D341Med (cell line): ENCODE measurements at regions not wholly inside any gene's neighbourhood (a gene's known extent, or its start where the extent isn't known, plus 50 kb on each side); places are given as distances from the start of the nearest gene placed in this dataset.
"Not testable (repeated sequence)": the region's sequence is repeated elsewhere in the genome, so short reads cannot be mapped to it uniquely, and the experiment has no call there.

ENCODE experiments used
- DNase-seq: peaks from one replicate; pipeline ENCODE4 v3.0.0; 2012; ENCODE audit warnings: low spot score

DNA sequence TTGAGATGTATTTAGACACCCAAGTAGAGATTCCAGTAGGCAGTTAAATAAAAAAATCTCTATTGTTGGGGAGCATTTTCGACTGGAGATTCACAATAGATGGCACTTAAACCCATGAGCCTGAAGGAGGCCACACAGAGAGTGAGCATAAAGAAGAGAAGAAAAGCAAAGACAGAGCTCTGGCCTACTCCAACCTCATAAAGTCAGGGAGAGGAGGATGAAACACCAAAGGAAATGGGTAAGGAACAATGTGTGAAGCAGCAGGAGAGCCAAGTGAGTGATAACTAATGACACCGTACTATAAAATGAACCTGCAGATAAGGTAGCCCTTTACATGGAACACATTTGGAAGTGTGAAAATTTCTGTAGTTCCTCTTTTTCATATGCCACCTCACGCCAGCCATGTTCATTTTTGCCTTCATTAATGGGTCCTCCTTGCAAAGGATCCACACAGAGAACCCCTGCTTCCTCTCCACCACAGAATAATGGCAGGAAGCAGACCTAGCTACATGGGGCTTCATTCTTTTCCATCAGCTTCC is 150.0 kb upstream of the SYT10 start:
- DNase-seq, result no peak

DNA sequence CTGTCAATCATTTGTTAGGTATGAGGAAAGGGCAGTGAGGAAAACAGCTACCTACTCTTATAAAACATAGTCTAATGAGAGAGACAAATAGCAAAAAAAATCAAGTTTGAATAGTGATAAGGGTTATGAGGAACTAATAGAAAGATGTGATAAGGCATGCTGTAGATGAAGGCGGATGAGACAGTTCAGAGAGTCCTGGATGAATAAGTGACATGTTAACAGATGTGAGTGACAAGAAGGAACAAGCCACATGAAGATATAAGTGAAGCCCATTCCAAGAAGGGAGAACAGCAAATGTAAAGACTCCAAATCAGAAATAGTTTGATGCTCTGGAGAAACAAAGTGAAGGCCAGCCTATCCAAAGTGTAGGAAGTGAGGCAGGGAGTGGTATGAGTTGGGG is 154.1 kb upstream of the SYT10 start:
- no peak for DNase-seq

DNA sequence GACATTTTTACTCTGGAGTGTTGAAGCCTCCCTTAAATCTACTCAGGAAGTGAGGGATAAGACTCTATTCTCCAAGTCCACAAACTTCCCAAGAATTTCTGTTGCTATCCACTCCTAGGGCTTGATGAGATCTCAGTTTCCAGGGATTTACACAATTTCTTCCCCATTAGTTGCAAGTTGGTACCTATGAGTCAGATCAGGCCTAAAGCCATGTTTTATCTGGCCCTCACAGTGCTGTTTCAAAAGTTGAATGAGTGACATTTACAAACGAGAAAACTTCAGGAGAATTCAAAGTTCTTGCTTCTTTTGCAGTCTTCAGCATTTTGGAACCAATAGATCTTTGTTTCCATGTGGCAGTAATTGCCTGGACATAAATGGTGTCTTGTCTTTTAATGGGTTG is 156.4 kb upstream of the SYT10 start:
- no peak for DNase-seq

DNA sequence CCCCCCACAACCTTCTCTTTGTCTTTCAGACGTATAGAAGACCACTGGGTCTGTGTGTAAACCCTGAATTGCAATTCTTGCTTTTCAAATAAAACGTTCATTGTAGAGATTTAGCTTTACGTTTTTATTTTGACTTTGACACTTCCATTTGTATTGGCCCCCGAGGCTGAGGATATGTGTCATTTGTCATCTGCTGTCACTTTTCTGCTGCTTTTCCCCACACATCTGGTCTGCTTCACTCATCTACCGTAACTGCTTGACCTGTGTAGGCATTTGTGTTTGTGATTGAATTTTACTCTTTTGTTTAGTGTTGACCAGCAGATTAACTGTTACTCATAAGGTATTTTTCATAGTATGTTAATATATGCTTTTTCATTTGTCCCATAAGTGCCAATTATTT is 157.2 kb upstream of the SYT10 start:
- DNase-seq, result no peak

DNA sequence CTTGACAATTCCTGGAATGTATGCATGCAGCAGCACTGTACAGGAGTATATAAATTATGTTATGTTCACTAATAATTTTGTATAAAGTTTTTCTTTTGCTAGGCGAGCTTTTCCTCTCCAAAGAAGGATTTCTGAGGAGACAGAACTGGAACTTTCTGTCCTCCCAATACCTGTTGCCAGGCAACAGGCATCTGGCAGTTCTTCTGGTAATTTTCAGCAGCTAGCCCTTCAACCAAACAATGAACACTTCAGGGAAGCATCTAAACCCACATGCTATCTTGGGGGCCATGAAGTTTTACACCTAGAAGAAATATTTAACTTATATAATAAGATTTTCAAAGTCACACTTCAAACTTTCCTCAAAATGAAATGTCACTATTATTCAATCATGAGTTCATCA is 162.9 kb upstream of the SYT10 start:
- no peak for DNase-seq

DNA sequence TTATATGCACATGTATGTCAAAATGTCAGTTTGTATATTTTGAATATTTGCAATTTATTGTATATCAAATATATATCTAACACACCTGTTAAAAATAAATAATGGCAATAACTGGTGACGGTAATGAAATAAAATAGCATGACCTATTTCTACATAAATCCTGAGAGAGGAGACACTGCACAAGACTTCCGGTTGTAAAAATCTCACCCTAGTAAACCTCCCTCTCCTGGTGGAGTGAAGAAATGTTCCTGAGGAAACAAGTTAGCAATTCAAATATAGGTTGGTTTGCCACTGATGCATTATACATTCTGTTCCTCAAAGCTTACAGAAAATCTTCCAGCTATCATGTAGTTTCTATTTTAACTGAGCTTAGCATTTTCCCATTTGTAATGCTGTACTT is 166.1 kb upstream of the SYT10 start:
- DNase-seq, result peak; percentile 34

DNA sequence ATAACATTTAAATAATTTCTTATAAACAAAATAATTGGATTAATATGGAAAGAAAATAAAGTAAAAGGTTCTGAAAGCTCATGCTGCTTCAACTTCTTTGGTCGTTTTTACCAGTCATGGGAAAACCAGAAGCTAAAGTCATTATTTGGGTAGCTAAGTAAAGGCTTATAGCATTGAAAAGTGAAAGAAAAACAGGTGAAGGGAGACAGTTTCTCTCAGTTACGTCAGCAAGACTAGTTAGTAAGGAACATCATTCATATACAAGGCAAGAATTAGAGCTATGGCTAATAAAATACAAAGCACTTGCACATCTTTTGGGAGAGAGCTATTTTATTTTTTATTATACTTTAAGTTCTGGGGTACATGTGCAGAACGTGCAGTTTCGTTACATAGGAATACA is 170.3 kb upstream of the SYT10 start:
- DNase-seq, result no peak

DNA sequence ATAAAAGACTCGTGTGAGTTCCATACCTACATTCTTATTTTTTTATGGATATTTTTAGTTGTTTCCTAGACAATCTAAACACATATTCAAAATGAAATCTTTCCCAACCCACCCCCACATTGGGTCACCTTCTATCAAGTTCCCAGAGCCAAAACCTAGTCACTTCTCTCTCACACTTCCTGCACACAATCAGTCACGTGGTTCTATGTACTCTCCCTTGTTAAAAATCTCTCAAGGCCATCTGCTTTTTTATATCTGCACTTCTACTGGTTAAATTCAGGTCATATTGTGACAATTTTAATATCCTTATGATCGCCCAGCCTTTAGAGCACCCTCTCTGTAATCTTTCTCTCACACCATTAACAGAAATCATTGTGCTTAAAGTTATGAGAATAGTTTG is 175.0 kb upstream of the SYT10 start:
- no peak for DNase-seq

DNA sequence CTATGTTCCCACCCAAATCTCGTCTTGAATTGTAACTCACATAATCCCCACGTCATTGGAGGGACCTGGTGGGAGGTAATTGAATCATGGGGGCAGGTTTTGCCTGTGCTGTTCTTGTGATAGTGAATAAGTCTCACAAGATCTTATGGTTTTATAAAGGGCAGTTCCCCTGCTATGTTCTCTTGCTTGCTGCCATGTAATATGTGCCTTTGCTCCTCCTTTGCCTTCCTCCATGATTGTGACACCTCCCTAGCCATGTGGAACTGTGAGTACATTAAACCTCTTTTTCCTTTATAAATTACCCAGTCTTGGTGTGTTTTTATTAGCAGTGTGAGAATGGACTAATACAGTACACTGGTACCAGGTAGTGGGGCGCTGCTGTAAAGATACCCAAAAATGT is 177.6 kb upstream of the SYT10 start:
- DNase-seq, result no peak

DNA sequence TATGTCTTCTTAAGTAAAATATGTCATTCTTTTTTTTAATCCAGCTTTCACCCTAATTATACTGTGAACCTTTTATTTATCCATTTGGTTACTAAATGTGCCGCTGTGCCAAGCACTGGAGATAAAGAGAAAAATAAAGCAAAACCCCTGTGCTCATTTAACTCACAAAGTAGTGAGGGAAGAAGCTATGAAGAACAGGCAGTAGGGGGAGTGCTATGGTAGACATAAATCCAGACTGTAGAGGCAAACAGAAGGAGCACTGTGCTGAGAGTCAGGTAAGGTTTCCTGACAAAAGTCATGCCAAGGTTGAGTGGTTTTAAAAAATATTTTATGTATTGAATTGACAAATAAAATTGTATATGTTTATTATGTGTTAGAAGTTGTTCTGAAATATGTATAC is 188.5 kb upstream of the SYT10 start:
- DNase-seq, result no peak

DNA sequence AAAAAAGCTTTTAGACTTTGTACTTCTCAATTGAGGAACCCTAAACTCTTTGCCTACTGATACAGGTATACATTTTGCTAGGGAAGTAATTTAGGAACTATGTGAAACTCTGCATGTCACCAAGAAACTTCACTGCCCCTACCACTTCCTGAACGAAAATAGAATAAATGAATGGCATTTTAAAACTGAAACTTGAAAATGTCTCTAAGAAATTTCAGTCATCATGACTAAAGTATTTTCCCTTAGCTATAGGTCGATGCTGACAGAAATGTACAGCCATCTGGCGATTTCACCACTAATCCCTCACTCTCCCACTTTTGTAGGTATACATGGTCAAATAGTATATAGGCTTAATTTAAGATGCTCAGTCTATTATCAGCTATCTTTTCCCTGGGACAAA is 194.9 kb upstream of the SYT10 start:
- no peak for DNase-seq

DNA sequence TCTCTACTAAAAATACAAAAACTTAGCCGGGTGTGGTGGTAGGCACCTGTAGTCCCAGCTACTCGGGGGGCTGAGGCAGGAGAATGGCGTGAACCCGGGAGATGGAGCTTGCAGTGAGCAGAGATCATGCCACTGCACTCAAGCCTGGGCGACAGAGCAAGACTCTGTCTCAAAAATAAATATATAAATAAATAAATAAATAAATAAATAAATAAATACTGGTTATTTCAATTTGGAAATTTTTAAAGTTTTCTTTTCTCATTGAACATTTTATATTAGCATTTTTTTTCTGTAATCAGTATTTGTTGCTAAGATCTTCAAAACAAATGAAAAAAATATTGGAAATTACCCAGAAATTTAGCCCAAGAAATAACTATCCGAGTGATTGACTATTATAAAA is 197.3 kb upstream of the SYT10 start:
- DNase-seq, result not testable (repeated sequence)

DNA sequence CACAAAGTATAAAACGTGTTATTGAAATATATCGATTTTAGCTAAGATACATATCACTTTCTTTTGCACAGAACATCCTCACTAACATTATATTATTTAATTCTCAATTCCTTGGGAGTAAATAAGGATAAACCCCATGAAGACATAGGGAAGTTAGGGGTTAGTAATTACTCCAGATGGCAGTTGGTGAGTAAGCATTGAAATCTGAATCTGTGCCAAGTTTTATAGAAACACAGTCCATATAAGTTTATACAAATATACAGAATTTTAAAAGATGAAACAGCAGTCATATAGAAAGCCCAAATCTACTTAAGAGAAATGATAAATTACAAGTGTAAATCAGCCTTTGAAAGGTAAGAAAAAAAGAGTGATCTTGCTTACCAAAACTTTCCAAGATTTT is 200.4 kb upstream of the SYT10 start:
- DNase-seq, result no peak

DNA sequence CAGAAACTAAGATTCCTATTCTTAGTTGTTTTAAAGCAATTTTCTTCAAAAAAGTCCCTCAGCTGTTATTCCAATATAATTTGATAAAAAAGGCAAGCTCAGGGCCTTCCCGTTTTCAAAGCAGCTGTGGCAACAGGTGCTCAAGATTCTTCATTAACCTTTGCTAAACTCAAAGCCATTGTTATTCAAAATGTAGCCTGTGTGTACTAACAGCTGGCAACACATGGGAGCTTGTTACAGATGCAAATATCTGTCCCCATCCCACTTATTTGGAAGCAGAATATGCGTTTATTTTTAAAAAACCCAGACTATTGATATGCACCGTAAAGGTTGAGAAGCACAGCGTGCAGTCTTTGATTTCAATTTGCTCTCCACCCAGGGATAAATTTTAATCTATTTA is 210.4 kb upstream of the SYT10 start:
- DNase-seq, result no peak

DNA sequence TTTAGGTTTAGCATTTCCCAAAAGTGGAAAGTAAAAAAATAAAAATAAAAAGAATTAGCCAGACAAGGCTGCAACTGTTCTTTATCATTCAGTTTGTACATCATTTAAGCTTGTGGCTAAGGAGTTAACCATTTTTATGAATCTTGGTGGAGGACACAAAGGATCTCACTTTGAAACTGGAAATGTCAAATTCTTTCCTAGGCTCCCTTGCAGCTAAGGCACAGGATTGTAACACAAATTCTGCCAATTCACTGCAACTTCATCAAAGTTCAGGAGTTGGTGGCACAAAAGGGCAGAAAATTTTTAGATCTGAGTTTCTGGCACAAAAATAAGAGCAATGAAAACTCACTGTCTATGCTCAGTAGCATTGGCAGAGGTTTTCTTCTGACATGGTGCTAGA is 211.2 kb upstream of the SYT10 start:
- DNase-seq, result no peak

DNA sequence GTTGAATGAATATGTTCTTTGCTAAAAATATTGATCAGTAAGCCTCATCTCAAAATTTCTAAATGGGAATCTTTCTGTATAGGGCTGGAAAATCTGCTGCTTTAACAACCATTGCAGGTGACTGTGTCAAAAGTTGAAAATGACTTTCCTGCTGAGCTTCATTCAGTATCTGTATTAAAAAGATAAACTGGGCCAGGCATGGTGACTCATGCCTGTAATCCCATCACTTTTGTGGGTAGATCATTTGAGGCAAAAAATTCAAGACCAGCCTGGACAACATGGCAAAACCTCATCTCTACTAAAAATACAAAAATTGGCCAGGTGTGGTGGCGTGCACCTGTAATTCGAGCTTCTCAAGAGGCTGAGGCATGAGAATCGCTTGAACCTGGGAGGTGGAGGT is 213.7 kb upstream of the SYT10 start:
- DNase-seq, result no peak

DNA sequence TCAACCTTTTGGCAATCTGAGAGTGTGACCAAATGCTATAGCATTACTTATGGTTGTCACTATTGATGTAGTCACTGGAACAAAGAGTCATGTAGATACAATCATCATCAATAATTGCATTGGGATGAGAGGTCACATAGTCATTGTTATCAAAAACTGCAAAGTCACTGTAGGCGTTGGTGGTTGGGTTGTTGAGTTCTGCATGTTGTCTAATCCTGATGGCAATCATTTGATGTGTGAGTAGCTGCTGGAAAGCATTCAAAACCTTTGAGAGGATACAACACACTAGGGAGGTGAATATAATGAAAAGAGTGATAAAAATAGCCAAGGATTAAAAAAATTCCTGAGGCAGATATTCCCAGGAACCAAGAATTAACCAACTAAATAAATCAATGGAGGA is 214.7 kb upstream of the SYT10 start:
- DNase-seq, result no peak

DNA sequence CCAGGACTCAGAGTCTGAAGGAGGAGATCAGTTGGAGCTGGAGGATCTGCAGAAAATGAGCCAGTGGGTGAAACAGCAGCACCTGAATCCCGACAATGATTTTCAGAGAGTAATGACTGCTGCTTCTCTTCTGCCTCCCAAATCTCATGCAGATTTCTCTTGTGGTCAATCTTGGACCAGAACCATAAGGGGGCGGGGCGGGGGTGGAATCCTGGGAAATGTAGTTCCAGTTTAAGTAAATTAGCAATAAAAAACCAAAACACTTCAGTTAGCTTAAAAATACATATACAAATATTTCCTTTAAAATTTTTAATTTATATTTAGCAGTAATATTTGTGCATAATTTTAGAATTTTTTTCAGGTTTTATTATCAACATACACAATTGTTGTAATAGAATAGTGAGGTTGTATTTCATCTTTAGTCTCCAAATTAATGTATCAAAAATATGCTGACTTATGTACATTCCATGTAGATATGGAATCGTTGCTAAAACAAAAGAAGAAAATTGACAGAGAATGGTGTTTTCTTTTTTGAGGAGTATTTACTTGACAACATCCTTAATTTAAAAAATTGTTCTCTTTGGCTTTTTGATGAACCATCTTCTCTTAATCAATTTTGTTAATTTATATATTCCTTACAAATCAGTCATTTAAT is 223.5 kb upstream of the SYT10 start:
- DNase-seq, result no peak

DNA sequence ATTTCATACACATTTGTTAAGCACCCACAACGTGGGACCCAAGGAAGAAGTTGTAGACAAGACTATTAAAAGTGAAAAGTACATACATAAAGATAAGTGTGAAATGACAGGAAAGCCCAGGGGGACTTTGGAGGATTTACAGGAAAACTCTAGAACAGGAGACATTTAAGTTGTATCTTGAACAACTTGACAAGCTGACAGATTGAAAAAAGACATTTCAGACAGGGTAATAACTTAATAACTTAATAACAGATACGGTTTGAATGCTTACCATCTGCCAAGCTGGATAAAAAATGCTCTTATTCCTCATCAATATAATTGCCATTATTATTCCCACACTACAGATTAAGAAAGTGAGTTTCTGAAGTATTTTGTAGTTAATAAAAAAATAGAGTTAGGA is 229.7 kb upstream of the SYT10 start:
- DNase-seq, result no peak

DNA sequence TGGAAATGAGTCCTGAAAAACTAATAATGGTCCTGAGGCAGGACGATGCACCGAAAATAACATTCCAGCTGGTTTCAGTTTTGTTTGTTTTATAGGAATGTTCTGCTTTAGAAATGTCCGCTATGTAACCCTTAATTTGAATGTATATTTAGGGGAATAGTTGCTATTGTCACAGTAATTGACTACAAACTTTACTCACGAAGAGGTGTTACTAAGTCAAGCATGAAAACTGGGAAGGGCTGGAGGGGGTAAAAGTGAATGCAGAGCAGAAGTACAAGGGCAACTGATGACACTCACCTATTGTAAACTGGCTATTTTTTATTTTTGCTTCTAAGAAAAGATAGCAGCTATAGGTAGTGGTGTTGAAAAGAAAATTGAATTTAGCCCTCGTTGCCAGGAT is 230.7 kb upstream of the SYT10 start:
- DNase-seq, result no peak

DNA sequence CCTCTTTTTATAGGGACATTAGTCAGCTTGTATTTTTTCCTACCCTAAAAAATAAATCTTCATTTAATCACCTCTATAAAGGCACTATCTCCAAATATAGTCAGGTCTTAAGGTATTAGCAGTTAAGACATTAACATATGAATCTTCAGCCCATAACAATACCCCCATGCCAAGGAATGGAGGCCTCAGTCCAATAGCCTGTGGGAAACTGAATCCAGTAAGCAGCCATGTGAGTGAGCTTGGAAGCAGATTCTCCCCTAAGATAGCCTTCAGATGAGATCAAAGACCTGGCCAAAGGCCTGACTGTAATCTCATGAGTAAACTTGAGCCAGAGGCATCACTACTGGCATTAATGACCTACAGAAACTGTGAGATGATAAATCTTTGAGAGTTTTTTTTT is 232.1 kb upstream of the SYT10 start:
- DNase-seq, result no peak

DNA sequence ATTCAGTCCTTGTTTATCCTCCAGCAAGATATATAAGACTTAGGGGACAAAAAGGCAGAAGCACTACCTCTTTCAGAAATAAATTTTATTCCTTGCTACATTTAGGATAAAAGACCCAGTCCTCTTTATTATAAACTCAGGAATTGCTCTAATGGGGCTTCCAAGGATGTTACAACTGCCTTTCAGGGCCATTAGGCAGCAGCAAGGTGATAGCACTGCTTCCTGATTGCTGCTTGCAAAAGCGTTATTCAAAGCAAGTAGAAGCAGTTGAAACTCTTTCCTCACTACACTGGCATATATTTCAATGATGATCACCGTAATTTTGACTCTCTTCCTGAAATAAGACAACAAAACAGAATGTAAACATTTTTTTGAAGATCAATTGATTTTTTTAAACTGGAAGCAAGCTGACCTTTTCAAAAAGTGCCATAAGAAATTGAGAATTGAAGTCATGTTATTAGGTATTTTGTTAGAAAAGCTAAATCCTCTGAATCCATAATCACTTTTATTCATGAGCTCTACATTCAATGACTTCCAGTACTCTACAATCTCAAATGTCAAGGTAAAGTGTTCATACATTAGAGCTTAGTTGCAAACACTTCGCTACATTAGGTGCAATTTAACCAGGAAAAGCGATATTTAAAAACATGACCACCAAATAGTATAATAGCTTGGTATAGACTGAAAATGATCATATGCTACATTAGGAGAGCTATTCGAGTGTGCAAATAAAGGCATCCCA is 233.4 kb upstream of the SYT10 start:
- no peak for DNase-seq

DNA sequence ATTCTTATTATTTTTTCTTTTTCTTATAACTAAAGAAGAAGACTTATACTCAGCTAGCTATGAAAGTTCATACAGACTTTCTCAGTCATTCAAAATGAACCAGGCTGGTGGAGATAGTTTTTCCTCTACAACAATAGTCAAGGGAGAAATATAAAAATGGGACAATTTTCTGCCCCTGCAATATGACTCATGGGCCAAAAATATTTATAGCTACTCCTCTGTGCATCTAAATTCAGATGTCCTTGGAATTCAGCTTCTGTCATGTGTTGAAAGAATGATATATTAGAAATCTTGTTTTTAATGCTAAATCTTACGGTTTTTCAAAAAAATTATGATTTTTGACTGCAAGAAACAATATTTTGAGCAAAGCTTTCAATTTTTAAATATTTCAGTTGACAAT is 237.2 kb upstream of the SYT10 start:
- DNase-seq, result no peak
